ENCODE measurements at regions not wholly inside any gene's neighbourhood (a gene's known extent, or its start where the extent isn't known, plus 50 kb on each side); places are given as distances from the start of the nearest gene placed in this dataset.

- 79 to 83% (median 82%) methylated on average over 3 of the region's 3 CpGs for WGBS, 4 donors
- intact Hi-C loops (cut with DNase I), result no loop called here
- ATAC-seq (no peak), DNase-seq (no peak)
- TF ChIP-seq POLR2A (IDR thresholded peaks at IDR 0.05), result no peak
- no peak for TF ChIP-seq CTCF (IDR thresholded peaks at IDR 0.05)
- no peak overlapping the region for H3K4me3 ChIP-seq
- no peaks in the 10 kb centered on the region for H3K4me1 ChIP-seq
- H3K9me3 ChIP-seq, result no peaks in the 10 kb centered on the region
- H3K27ac ChIP-seq, result no peak overlapping the region
- H3K27me3 ChIP-seq, result peaks cover 0 to 31% (median 0%) of the 10 kb centered on the region in 9 donors
- H3K36me3 ChIP-seq, result no peaks in the 10 kb centered on the region
Measured at GRCh38 chr2:118464046-118464445, 375.8 kb downstream of the INSIG2 start.

- Histone ChIP-seq H3K4me3 (no peak overlapping the region), H3K36me3 (no peaks in the 10 kb centered on the region), H3K4me1 (no peaks in the 10 kb centered on the region), H3K27me3 (peaks cover 0 to 37% (median 0%) of the 10 kb centered on the region in 9 donors), H3K9me3 (no peaks in the 10 kb centered on the region), H3K27ac (no peak overlapping the region)
- no peak for ATAC-seq
- DNase-seq, result no peak
- TF ChIP-seq CTCF (IDR thresholded peaks at IDR 0.05) (no peak), POLR2A (IDR thresholded peaks at IDR 0.05) (no peak)
- 82 to 88% (median 86%) methylated on average over 5 of the region's 5 CpGs for WGBS, 4 donors
- intact Hi-C loops (cut with DNase I), result no loop called here
Measured at GRCh38 chr2:118460425-118460824, 372.2 kb downstream of the INSIG2 start.

GRCh38 chr2:118459426-118459825 lies 371.2 kb downstream of the INSIG2 start:
- Histone ChIP-seq H3K27me3 (peaks cover 0 to 37% (median 0%) of the 10 kb centered on the region in 9 donors), H3K27ac (no peak overlapping the region), H3K36me3 (no peaks in the 10 kb centered on the region), H3K4me3 (no peak overlapping the region), H3K9me3 (no peaks in the 10 kb centered on the region), H3K4me1 (no peaks in the 10 kb centered on the region)
- intact Hi-C loops (cut with DNase I), result no loop called here
- ATAC-seq, result no peak
- WGBS, 4 donors, result 68 to 82% (median 75%) methylated on average over 1 of the region's 1 CpG
- DNase-seq, result no peak
- no peak for TF ChIP-seq POLR2A (IDR thresholded peaks at IDR 0.05)
- no peak for TF ChIP-seq CTCF (IDR thresholded peaks at IDR 0.05)

GRCh38 chr2:118457951-118458350 lies 369.7 kb downstream of the INSIG2 start:
- H3K9me3 ChIP-seq, result no peaks in the 10 kb centered on the region
- no peak overlapping the region for H3K27ac ChIP-seq
- DNase-seq (no peak), ATAC-seq (no peak)
- no peak overlapping the region for H3K4me3 ChIP-seq
- 69 to 76% (median 73%) methylated on average over 3 of the region's 3 CpGs for WGBS, 4 donors
- peaks cover 0 to 34% (median 0%) of the 10 kb centered on the region in 9 donors for H3K27me3 ChIP-seq
- intact Hi-C loops (cut with DNase I), result no loop called here
- H3K36me3 ChIP-seq, result no peaks in the 10 kb centered on the region
- H3K4me1 ChIP-seq, result no peaks in the 10 kb centered on the region
- no peak for TF ChIP-seq CTCF (IDR thresholded peaks at IDR 0.05)
- no peak for TF ChIP-seq POLR2A (IDR thresholded peaks at IDR 0.05)
